Fibroblast of villous mesenchyme (primary cell): ENCODE measurements at regions not wholly inside any gene's neighbourhood (a gene's known extent, or its start where the extent isn't known, plus 50 kb on each side); places are given as distances from the start of the nearest gene placed in this dataset.

Source experiments
- DNase-seq: peaks from one replicate; pipeline ENCODE4 v3.0.0-alpha.2; 2010; ENCODE audit warnings: low read depth
- H3K4me3 ChIP-seq: 2 replicates; pipeline ENCODE4 v1.5.1; 2011; ENCODE audit warnings: low read depth, mild to moderate bottlenecking, low read length
- TF ChIP-seq, protein P1 (sequence below): IDR thresholded peaks from 2 replicates; pipeline ENCODE4 v1.5.1; 2012; ENCODE audit warnings: low read depth, mild to moderate bottlenecking, low read length; ENCODE audit not compliant: insufficient read depth

DNA sequence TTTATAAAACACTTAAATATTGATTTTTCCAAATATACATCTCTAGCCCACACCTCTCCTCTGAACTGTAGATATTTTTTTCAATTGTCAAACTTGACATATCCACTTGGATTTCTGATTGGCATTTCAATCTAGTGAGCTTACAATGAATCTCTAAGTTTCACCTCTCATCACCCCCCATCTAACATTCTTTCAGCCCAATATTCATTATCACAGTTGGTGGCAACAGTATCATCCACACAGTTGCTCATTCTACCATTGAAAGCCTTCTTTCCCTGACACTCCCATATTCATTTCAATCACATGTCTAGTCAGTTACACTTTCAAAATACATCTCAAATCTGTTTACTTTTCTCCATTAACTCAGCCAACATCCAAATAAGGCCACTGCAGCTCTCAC lies 385.2 kb downstream of the PCDH20 start:
- DNase-seq = no peak
- TF ChIP-seq, protein P1, sequence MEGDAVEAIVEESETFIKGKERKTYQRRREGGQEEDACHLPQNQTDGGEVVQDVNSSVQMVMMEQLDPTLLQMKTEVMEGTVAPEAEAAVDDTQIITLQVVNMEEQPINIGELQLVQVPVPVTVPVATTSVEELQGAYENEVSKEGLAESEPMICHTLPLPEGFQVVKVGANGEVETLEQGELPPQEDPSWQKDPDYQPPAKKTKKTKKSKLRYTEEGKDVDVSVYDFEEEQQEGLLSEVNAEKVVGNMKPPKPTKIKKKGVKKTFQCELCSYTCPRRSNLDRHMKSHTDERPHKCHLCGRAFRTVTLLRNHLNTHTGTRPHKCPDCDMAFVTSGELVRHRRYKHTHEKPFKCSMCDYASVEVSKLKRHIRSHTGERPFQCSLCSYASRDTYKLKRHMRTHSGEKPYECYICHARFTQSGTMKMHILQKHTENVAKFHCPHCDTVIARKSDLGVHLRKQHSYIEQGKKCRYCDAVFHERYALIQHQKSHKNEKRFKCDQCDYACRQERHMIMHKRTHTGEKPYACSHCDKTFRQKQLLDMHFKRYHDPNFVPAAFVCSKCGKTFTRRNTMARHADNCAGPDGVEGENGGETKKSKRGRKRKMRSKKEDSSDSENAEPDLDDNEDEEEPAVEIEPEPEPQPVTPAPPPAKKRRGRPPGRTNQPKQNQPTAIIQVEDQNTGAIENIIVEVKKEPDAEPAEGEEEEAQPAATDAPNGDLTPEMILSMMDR = no peak
- H3K4me3 ChIP-seq = no peak overlapping the region

DNA sequence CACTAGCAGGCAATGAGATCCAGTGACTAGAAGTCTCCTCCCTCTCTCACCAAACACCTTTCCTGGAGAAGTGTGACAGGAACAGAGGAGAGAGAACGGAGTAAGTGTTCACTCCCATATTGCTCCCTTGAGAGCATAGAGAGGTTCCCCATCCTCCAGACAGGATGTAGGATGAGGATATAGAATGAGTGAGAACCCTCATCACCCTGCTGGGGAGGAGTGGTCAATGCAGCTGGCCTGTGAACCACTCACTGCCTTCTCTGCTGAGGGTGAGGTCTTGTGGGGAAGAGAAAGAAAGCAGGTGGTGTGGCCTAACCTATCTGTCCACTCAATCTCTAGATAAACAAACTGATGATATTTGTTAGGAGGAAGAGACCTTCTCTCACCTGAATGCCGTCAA lies 386.6 kb downstream of the PCDH20 start:
- H3K4me3 ChIP-seq = no peak overlapping the region
- DNase-seq = no peak
- TF ChIP-seq, protein P1 = no peak

DNA sequence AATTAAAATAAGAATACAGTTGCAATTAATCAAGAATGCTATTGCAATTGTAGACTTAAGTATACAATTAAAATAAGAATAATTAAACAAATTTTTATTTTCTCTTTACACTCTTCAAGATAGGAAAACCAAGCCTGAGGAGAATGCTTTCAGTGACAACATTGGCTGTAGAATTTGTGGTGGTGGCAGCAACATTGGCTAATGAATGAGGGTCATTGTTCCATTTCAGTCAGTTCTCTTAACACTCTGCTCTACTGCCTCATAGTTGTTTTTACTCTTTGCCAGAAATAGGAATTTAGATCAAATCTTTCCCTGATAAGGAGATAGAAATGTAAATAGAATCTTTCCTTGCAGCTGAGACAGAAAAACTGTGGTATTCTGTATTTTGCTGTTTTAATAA lies 391.6 kb downstream of the PCDH20 start:
- no peak for DNase-seq
- TF ChIP-seq, protein P1 = no peak

GRCh38 chr13:61021838-61022237 lies 393.8 kb downstream of the PCDH20 start:
- DNase-seq = no peak

More for the DNA sequence above, 391.6 kb downstream of the PCDH20 start:
- no peak overlapping the region for H3K4me3 ChIP-seq

DNA sequence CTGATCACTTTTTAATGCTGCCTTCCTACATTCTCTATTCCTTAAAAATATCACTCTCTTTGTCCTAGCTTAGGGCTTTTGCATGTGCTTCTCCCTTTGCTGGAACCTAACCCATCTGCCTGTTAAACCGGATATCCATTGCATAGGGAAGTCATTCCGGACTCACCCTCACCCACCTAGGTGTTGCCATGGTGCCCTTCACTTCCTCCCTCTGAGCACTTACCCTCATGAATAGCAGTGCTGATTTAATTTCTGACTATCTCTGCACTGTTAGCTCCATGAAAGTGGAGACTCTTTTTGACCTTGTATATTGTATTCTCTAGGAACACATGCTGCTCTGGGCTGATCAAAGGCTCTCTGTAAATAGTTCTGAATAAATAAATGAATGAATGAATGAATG lies 401.9 kb downstream of the PCDH20 start:
- DNase-seq = no peak
- no peak overlapping the region for H3K4me3 ChIP-seq
- TF ChIP-seq, protein P1 = no peak

More at GRCh38 chr13:61021838-61022237, 393.8 kb downstream of the PCDH20 start:
- TF ChIP-seq, protein P1 = no peak
- no peak overlapping the region for H3K4me3 ChIP-seq

DNA sequence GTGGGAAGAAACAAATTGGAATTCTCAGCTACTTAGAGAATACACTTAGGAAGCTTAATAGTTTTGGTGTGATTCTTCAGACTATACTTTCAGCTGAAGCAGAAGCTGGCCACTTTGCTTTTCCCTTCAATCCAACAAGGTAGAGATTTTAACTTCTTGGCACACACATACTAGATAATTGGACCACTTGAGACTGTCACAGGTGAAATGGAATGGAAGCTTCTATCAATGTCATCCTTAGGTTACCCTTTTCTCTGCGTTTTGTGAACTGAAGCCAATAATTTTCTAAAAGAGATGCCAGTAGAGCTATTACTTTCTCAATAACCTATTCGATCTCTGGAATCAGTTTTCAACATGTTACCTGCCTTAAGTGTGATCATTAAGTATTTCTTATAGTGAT lies 405.3 kb downstream of the PCDH20 start:
- no peak for DNase-seq
- TF ChIP-seq, protein P1 = no peak
- no peak overlapping the region for H3K4me3 ChIP-seq

GRCh38 chr13:61002686-61003085 lies 413.0 kb downstream of the PCDH20 start:
- no peak overlapping the region for H3K4me3 ChIP-seq
- DNase-seq = no peak
- TF ChIP-seq, protein P1 = no peak
